AG09319 (cell line): ENCODE measurements at regions not wholly inside any gene's neighbourhood (a gene's known extent, or its start where the extent isn't known, plus 50 kb on each side); places are given as distances from the start of the nearest gene placed in this dataset.

Experiments
- DNase-seq: peaks from one replicate; pipeline ENCODE4 v3.0.0-alpha.2; 2010; ENCODE audit warnings: low read depth; ENCODE audit errors: extremely low read depth
- TF ChIP-seq, protein P1 (sequence below): IDR thresholded peaks from 2 replicates; pipeline ENCODE4 v1.5.1; 2011; ENCODE audit warnings: low read depth, mild to moderate bottlenecking, inconsistent platforms, low read length, moderate library complexity

DNA sequence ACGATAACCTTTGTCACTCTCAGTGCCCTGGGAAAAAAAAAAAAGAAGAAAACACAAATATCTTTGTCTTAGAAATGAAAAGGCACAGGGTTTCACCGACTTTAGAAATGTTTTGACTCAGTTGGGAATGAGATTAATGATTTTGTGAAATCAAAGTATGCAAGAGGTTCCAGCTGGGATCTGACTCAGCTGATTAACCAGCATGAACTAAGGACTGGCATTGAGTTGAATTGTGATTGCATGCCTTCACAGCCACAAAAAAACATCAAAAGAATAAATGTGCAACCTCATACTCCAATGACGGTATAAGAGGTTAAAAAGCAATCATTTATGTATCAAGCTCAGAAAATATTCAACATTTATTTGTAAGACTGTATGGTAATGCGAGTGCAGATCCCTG is 566.6 kb upstream of the DSEL start:
- DNase-seq: peak; percentile 34
- TF ChIP-seq, protein P1, sequence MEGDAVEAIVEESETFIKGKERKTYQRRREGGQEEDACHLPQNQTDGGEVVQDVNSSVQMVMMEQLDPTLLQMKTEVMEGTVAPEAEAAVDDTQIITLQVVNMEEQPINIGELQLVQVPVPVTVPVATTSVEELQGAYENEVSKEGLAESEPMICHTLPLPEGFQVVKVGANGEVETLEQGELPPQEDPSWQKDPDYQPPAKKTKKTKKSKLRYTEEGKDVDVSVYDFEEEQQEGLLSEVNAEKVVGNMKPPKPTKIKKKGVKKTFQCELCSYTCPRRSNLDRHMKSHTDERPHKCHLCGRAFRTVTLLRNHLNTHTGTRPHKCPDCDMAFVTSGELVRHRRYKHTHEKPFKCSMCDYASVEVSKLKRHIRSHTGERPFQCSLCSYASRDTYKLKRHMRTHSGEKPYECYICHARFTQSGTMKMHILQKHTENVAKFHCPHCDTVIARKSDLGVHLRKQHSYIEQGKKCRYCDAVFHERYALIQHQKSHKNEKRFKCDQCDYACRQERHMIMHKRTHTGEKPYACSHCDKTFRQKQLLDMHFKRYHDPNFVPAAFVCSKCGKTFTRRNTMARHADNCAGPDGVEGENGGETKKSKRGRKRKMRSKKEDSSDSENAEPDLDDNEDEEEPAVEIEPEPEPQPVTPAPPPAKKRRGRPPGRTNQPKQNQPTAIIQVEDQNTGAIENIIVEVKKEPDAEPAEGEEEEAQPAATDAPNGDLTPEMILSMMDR: no peak

- DNase-seq: no peak
- TF ChIP-seq, protein P1: no peak
Observed at GRCh38 chr18:68072744-68073143, 556.2 kb upstream of the DSEL start.

- DNase-seq: no peak
- TF ChIP-seq, protein P1: no peak
Observed at GRCh38 chr18:68060871-68061270, 544.4 kb upstream of the DSEL start.

DNA sequence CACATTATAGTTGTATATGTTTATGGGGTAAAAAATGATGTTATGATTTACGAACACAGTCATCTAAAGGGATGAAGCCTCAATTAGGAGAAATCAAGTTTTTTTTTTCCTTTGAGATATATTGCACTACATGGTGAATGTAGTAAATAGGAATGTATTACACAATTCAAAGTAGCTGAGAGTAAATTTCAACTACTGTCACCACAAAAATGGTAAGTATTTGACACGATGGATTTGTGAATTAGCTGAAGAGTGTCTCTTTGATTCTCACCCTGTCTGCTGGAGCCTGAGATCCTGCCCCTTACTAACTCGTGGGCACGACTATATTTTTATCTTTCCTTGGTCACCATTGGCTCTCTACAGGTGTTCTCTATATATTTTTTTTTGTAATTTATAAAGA is 540.4 kb upstream of the DSEL start:
- TF ChIP-seq, protein P1: no peak
- DNase-seq: no peak

DNA sequence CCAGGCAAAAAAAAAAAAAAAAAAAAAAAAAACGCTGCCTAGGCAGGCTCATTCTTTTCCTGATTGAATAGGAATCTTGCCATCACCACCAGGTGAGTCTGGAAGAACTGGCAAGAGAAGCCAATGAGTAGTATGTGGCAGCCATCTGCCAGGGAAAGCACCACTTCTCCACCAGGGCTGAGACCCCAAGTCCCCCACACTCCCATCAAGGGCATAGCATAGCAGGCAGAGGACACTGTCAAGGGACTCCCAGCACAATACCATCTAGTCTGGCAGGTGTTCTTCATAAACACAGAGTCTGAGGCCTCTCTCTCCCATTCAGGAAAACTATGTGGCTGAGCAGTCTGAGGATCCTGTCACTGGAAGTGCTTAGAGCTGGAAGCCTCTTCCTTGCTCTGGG is 538.1 kb upstream of the DSEL start:
- DNase-seq: no peak
- TF ChIP-seq, protein P1: no peak

GRCh38 chr18:68053290-68053689 is 536.8 kb upstream of the DSEL start:
- TF ChIP-seq, protein P1: no peak
- no peak for DNase-seq

DNA sequence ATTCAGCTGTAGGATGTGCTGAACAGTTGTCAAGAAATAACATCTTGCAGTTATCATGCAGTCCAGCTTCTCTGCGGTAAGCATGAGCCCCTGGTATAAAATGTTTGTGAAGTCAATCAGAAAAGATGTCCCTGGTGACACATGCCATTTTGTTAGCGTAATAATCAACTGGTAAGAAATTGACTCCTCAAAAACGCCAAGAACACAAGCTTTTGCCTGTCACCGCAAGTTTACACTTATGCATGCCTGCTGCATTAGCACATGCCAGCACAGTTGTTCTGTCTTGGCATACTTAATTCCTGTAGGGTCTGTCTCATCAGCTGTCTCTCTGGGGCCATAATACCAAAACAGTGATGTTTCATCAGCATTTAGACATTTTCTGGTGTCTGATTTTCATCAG is 524.8 kb upstream of the DSEL start:
- TF ChIP-seq, protein P1: no peak
- DNase-seq: no peak
